Mesendoderm (in vitro differentiated cells): ENCODE measurements at regions not wholly inside any gene's neighbourhood (a gene's known extent, or its start where the extent isn't known, plus 50 kb on each side); places are given as distances from the start of the nearest gene placed in this dataset.
A peak's percentile ranks its signal among the peaks of the same experiment; 100 is the strongest.
"Not testable (repeated sequence)": the region's sequence is repeated elsewhere in the genome, so short reads cannot be mapped to it uniquely, and the experiment has no call there.

Experiments
- DNase-seq: peaks from one replicate; pipeline ENCODE4 v3.0.0; 2013
- H2AK5ac ChIP-seq: 2 replicates; pipeline ENCODE4 v1.6.1; 2013; ENCODE audit warnings: low read length, inconsistent platforms
- H2BK120ac ChIP-seq: 2 replicates; pipeline ENCODE4 v1.6.1; 2013; ENCODE audit warnings: low read depth, mild to moderate bottlenecking, low read length, moderate library complexity, mixed read lengths
- H2BK15ac ChIP-seq: replicated peaks from 2 replicates; pipeline ENCODE4 v1.6.1; 2013; ENCODE audit warnings: low read depth, mild to moderate bottlenecking, moderate library complexity
- H2BK5ac ChIP-seq: 2 replicates; pipeline ENCODE4 v1.6.1; 2013; ENCODE audit warnings: low read length, inconsistent platforms
- H3K18ac ChIP-seq: 2 replicates; pipeline ENCODE4 v1.6.1; 2013; ENCODE audit warnings: mild to moderate bottlenecking, low read length, mixed read lengths
- H3K23ac ChIP-seq: one replicate; pipeline ENCODE4 v1.6.1; 2013; ENCODE audit warnings: low read length
- H3K27ac ChIP-seq: 2 replicates; pipeline ENCODE4 v1.5.1; 2013; ENCODE audit warnings: low read depth, mild to moderate bottlenecking, inconsistent platforms, low read length, moderate library complexity
- H3K27me3 ChIP-seq: 2 replicates; pipeline ENCODE4 v1.6.1; 2013; ENCODE audit warnings: low read length, control low read depth, mild to moderate bottlenecking, inconsistent platforms; ENCODE audit not compliant: insufficient read depth, poor library complexity
- H3K36me3 ChIP-seq: 2 replicates; pipeline ENCODE4 v1.6.1; 2013; ENCODE audit warnings: low read length, inconsistent platforms; ENCODE audit not compliant: control insufficient read depth, insufficient read depth
- H3K4ac ChIP-seq: one replicate; pipeline ENCODE4 v1.6.1; 2013; ENCODE audit warnings: low read depth, mild to moderate bottlenecking, low read length, moderate library complexity
- H3K4me1 ChIP-seq: 2 replicates; pipeline ENCODE4 v1.6.1; 2013; ENCODE audit warnings: low read depth, low read length, inconsistent platforms; ENCODE audit not compliant: control insufficient read depth
- H3K4me2 ChIP-seq: 2 replicates; pipeline ENCODE4 v1.6.1; 2013; ENCODE audit warnings: low read length
- H3K4me3 ChIP-seq: 2 replicates; pipeline ENCODE4 v1.5.1; 2013; ENCODE audit warnings: mild to moderate bottlenecking, low read length
- H3K56ac ChIP-seq: one replicate; pipeline ENCODE4 v1.6.1; 2013; ENCODE audit warnings: low read length
- H3K79me1 ChIP-seq: 2 replicates; pipeline ENCODE4 v1.6.1; 2013; ENCODE audit warnings: low read length, inconsistent platforms
- H3K79me2 ChIP-seq: 2 replicates; pipeline ENCODE4 v1.6.1; 2013; ENCODE audit warnings: mild to moderate bottlenecking, low read length; ENCODE audit not compliant: control insufficient read depth, insufficient read depth
- H3K9ac ChIP-seq: 2 replicates; pipeline ENCODE4 v1.6.1; 2013; ENCODE audit warnings: low read length, inconsistent platforms
- H4K5ac ChIP-seq: one replicate; pipeline ENCODE4 v1.6.1; 2013; ENCODE audit warnings: low read length
- H4K8ac ChIP-seq: one replicate; pipeline ENCODE4 v1.6.1; 2013; ENCODE audit warnings: low read depth, mild to moderate bottlenecking, control low read depth, low read length, moderate library complexity
- WGBS: extraction: QIAGEN DNeasy Blood & Tissue Kit; methylation state at CpG from one replicate; pipeline ENCODE4 v1.1.7; 2013; ENCODE audit warnings: low lambda C conversion rate, missing lambda C conversion rate; ENCODE audit not compliant: insufficient coverage; ENCODE audit errors: extremely low coverage; 5-methylcytosine and 5-hydroxymethylcytosine counted together

DNA sequence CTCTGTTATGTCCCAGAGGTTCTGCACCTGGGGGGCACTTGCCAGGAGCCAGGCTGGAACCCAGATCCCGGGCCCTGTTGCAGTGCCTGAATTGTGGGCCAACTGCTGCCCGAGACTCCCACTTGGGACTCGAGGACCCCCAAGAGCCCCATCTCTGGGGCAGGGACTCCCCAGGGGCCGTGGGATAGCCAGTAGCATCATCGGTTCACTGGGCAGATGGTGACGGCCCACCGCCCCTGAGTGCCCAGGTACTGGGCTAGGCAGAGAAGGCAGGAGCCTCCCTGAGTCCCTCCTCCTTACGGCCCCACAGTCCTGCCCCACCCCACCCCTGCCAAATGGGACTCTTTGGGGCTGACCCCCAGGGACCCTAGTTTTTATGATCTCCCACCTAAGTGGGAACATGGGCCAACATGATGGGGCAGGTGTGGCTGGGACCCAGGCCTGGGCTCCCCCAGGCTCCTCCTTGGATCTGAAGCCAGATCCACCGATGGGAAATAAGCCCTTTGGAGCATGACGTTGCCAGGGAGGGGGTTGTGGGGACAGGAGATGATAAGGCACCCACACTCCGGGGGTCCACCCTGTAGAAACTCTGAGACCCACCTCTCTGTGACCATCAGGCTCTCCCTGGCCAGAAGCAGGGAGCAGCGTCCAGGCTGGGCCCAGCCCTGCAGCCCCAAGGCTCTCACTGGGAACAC is 94.5 kb upstream of the FGF3 start:
- DNase-seq: no peak
- no CpG with 5 or more reads among the region's 12 CpGs for WGBS
- Histone ChIP-seq H2AK5ac (no peak overlapping the region), H3K4me3 (no peak overlapping the region), H3K27ac (no peak overlapping the region), H3K23ac (no peak overlapping the region), H3K18ac (no peak overlapping the region), H4K5ac (no peak overlapping the region), H2BK5ac (no peak overlapping the region), H3K36me3 (no peaks in the 10 kb centered on the region), H3K27me3 (no peaks in the 10 kb centered on the region), H3K4me1 (no peaks in the 10 kb centered on the region), H2BK15ac (no peak overlapping the region), H4K8ac (no peak overlapping the region), H3K9ac (no peak overlapping the region), H3K4ac (no peak overlapping the region), H3K56ac (no peak overlapping the region), H2BK120ac (no peak overlapping the region), H3K79me2 (no peaks in the 10 kb centered on the region), H3K4me2 (no peak overlapping the region), H3K79me1 (no peaks in the 10 kb centered on the region)

GRCh38 chr11:69914286-69915150 is 95.3 kb upstream of the FGF3 start:
- no peaks in the 10 kb centered on the region for H3K4me1 ChIP-seq
- H4K5ac ChIP-seq: no peak overlapping the region
- H3K79me2 ChIP-seq: no peaks in the 10 kb centered on the region
- H3K27ac ChIP-seq: no peak overlapping the region
- H3K4me2 ChIP-seq: no peak overlapping the region
- no peak overlapping the region for H2BK15ac ChIP-seq
- no peak overlapping the region for H3K4me3 ChIP-seq
- no peaks in the 10 kb centered on the region for H3K36me3 ChIP-seq
- no peaks in the 10 kb centered on the region for H3K27me3 ChIP-seq
- H2AK5ac ChIP-seq: no peak overlapping the region
- WGBS: no CpG with 5 or more reads among the region's 18 CpGs
- H3K23ac ChIP-seq: no peak overlapping the region
- no peak overlapping the region for H2BK120ac ChIP-seq
- H3K79me1 ChIP-seq: no peaks in the 10 kb centered on the region
- peak overlapping the region; percentile 6 for H3K56ac ChIP-seq
- no peak overlapping the region for H3K18ac ChIP-seq
- no peak for DNase-seq
- H3K4ac ChIP-seq: no peak overlapping the region
- no peak overlapping the region for H4K8ac ChIP-seq
- no peak overlapping the region for H3K9ac ChIP-seq
- H2BK5ac ChIP-seq: no peak overlapping the region

DNA sequence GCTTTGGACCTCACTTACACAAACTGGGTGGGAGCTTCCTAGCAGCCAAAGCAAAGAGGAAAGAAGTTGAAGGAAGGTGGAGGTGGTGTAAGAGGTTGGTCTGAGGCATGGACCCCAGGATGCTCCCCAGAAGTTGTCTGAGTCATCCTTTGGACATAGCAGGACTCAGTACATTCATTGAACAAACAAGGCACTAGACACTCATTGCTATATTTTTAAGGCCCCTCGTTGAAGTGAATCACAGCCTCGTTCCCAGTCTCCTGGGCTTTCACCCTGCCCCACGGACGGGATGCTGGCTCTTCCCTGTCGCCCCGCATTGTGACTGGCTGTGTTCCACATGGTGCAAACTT is 95.9 kb upstream of the FGF3 start:
- Histone ChIP-seq H3K27me3 (no peaks in the 10 kb centered on the region), H2AK5ac (no peak overlapping the region), H3K18ac (no peak overlapping the region), H3K79me1 (no peaks in the 10 kb centered on the region), H3K23ac (no peak overlapping the region), H3K56ac (no peak overlapping the region), H3K27ac (no peak overlapping the region), H2BK120ac (no peak overlapping the region), H2BK5ac (no peak overlapping the region), H3K4me2 (no peak overlapping the region), H3K4ac (no peak overlapping the region), H3K4me1 (no peaks in the 10 kb centered on the region), H3K4me3 (no peak overlapping the region), H4K5ac (no peak overlapping the region), H4K8ac (no peak overlapping the region), H3K79me2 (no peaks in the 10 kb centered on the region), H2BK15ac (no peak overlapping the region), H3K36me3 (no peaks in the 10 kb centered on the region), H3K9ac (no peak overlapping the region)
- no peak for DNase-seq
- WGBS: no CpG with 5 or more reads among the region's 6 CpGs

DNA sequence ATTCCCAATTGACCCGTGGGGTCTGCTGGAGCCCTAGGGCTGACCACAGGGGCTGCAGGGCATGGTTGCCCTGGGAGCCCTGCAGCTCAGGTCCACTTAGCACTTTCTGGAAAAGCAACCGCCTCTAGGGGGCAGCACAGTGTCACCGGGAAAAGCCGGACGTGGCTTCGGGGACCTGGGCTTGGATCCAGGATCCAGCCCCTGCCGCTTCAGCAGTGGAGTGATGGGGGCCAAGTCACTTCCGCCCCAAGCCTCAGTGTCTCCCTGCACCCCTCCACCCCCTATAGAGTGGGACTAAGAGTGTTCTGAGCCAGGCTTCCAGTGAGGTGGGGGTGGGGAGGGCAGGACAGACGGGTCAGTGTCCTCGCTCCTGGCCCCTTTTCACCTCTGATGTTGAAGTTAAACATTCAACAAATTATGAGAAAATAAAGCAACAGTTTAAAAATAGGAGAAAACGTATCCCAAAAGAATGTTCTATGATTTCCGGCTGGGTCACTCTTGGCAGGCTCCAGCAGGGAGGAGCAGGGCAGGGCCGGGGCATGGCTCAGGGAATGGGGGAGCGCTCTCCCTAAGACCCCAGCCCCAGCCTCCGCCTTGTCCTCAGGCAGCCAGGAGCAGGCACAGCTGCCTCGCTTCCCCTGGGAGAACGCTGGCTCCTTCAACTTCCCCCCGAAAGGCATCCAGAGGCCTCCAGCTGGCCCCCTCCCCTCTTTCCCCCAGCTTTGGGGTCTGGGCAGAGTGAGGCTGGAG is 96.5 kb upstream of the FGF3 start:
- no peak overlapping the region for H3K4ac ChIP-seq

DNA sequence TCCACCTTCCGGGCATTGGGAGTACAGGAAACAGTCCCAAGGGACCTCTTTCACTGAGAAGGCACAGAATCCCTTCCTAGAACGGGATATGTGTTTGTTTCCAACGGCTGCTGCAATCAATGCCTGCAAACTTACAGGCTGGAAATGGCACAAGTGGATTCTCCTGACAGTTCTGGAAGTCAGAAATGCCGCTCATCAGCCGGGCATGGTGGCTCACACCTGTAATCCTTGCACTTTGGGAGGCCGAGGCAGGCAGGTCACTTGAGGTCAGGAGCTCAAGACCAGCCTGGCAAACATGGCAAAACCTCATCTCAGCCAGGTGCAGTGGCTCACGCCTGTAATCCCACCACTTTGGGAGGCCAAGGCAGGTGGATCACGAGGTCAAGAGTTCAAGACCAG is 97.0 kb upstream of the FGF3 start:
- not testable (repeated sequence) for H3K4ac ChIP-seq, H3K79me2 ChIP-seq, H4K8ac ChIP-seq, H3K4me2 ChIP-seq, H2AK5ac ChIP-seq, H2BK15ac ChIP-seq, H3K23ac ChIP-seq, H3K36me3 ChIP-seq, H4K5ac ChIP-seq, H2BK5ac ChIP-seq, DNase-seq, H2BK120ac ChIP-seq, H3K9ac ChIP-seq, H3K27ac ChIP-seq, H3K4me3 ChIP-seq, H3K56ac ChIP-seq, H3K79me1 ChIP-seq, H3K4me1 ChIP-seq, H3K27me3 ChIP-seq, H3K18ac ChIP-seq
- no CpG with 5 or more reads among the region's 8 CpGs for WGBS

More for the DNA sequence above, 96.5 kb upstream of the FGF3 start:
- no peaks in the 10 kb centered on the region for H3K79me1 ChIP-seq
- H3K56ac ChIP-seq: peak overlapping the region; percentile 58
- no peak overlapping the region for H4K8ac ChIP-seq
- H2BK15ac ChIP-seq: no peak overlapping the region
- no peak overlapping the region for H3K27ac ChIP-seq
- no peaks in the 10 kb centered on the region for H3K36me3 ChIP-seq
- no peak overlapping the region for H2AK5ac ChIP-seq
- no peak overlapping the region for H3K18ac ChIP-seq
- no peak overlapping the region for H3K23ac ChIP-seq
- no peaks in the 10 kb centered on the region for H3K79me2 ChIP-seq
- H3K4me3 ChIP-seq: no peak overlapping the region
- WGBS: no CpG with 5 or more reads among the region's 18 CpGs
- H2BK5ac ChIP-seq: no peak overlapping the region
- no peak overlapping the region for H2BK120ac ChIP-seq
- H3K27me3 ChIP-seq: no peaks in the 10 kb centered on the region
- H3K4me1 ChIP-seq: no peaks in the 10 kb centered on the region
- DNase-seq: peak; percentile 82
- H3K4me2 ChIP-seq: no peak overlapping the region
- no peak overlapping the region for H4K5ac ChIP-seq
- no peak overlapping the region for H3K9ac ChIP-seq
